Fibroblast of lung (primary cell): ENCODE measurements at regions not wholly inside any gene's neighbourhood (a gene's known extent, or its start where the extent isn't known, plus 50 kb on each side); places are given as distances from the start of the nearest gene placed in this dataset.

Experiments
- CTCF ChIP-seq, 2 donors: IDR thresholded peaks in 1 of 2; conservative IDR thresholded peaks in 1 of 2; 1 replicate in 1 of 2; 2 replicates in 1 of 2; pipeline ENCODE4 v1.5.1; 2011 to 2012; ENCODE audit warnings: low read length in 2 of 2, control low read depth in 1 of 2, inconsistent platforms in 1 of 2, low read depth in 1 of 2, mild to moderate bottlenecking in 1 of 2
- EZH2 ChIP-seq: IDR thresholded peaks from 2 replicates; pipeline ENCODE4 v1.5.1; 2012; ENCODE audit warnings: low read length, control low read depth, mild to moderate bottlenecking; ENCODE audit errors: missing control alignments

DNA sequence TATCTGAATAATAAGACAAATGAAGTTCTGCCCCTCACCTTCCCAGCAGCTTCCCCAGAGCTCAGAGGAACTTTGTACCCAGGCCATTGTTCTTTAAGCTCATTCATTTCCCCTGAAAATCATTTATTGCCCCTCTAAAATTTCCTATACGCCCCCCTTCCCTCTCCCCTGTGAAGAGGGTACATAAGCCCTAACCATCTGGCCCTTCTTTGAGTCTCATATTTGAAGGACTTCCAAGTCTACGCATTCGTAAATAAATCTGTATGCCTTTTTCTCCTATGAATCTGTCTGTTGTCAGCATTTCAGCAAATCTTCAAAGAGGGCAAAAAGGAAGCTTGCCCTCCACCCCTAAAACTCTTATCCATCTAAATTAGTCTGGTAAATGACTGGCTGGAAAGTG lies 73.1 kb upstream of the DST start:
- TF ChIP-seq CTCF (conservative IDR thresholded peaks at IDR 0.05 in 1 of 2, IDR thresholded peaks at IDR 0.05 in 1 of 2; ENCODE audit: low read depth in 1 of 2, low read length in 2 of 2) (no peak), EZH2 (no peak)
